B cell (primary cell): ENCODE measurements at regions not wholly inside any gene's neighbourhood (a gene's known extent, or its start where the extent isn't known, plus 50 kb on each side); places are given as distances from the start of the nearest gene placed in this dataset.

Source experiments
- ATAC-seq: fragments of 200-7000 bp; cut with Tn5 transposase; one replicate; pipeline ENCODE4 v1.10.0; 2021; ENCODE audit warnings: low read depth, mild to moderate bottlenecking, moderate number of reproducible peaks, moderate library complexity
- CTCF ChIA-PET: fragments of 350-600 bp; sonication (Branson Sonifier 250); formaldehyde crosslinking; loops from one replicate; lab custom pipeline; 2021; ENCODE audit warnings: antibody characterized with exemption, inconsistent platforms; lab: Charles Lee
- POLR2A ChIA-PET: fragments of 350-600 bp; sonication (Branson Sonifier 250); formaldehyde crosslinking; loops from one replicate; lab custom pipeline; 2021; ENCODE audit warnings: antibody characterized with exemption; lab: Charles Lee
- DNase-seq: peaks from one replicate; pipeline ENCODE4 v3.0.0; 2013
- H2AFZ ChIP-seq: 2 replicates; pipeline ENCODE4 v1.6.1; 2012; ENCODE audit warnings: mild to moderate bottlenecking, low read depth, low read length; ENCODE audit not compliant: insufficient read depth, poor library complexity, severe bottlenecking
- H3K27ac ChIP-seq, 2 donors: 1 replicate in 1 of 2; 2 replicates in 1 of 2; pipeline ENCODE4 v1.5.1; 2012 to 2013; ENCODE audit warnings: low read length in 2 of 2, mild to moderate bottlenecking in 2 of 2, moderate library complexity in 1 of 2
- H3K27me3 ChIP-seq, 4 experiments: fragments of 200-600 bp in 1 of 4; sonication (generic) in 1 of 4; replicated peaks in 1 of 4; 1 replicate in 2 of 4; 2 replicates in 2 of 4; pipeline versions ENCODE4 v1.6.1 to v1.7.0; 2013 to 2016; ENCODE audit warnings: low read length in 3 of 4, mild to moderate bottlenecking in 2 of 4, mixed read lengths in 1 of 4, moderate library complexity in 1 of 4; ENCODE audit not compliant: insufficient read depth in 4 of 4, control insufficient read depth in 3 of 4; ENCODE audit errors: control extremely low read depth in 1 of 4
- H3K36me3 ChIP-seq, 2 experiments: replicated peaks in 1 of 2; 1 replicate in 1 of 2; 2 replicates in 1 of 2; pipeline versions ENCODE4 v1.6.1 to v1.7.1; 2013; ENCODE audit warnings: low read length in 1 of 2; ENCODE audit not compliant: insufficient read depth in 2 of 2, control insufficient read depth in 1 of 2; ENCODE audit errors: control extremely low read depth in 1 of 2, extremely low read depth in 1 of 2
- H3K4me1 ChIP-seq, 2 donors: fragments of 200-600 bp in 1 of 2; sonication (generic) in 1 of 2; 1 replicate in 1 of 2; 2 replicates in 1 of 2; pipeline versions ENCODE4 v1.5.1 to v1.6.1; 2013 to 2017; ENCODE audit warnings: low read length in 2 of 2; ENCODE audit not compliant: control insufficient read depth in 2 of 2, insufficient read depth in 2 of 2
- H3K4me2 ChIP-seq: replicated peaks from 2 replicates; pipeline ENCODE3; 2012; ENCODE audit warnings: mild to moderate bottlenecking, low read depth, low read length; ENCODE audit not compliant: poor library complexity, severe bottlenecking
- H3K4me3 ChIP-seq, 5 experiments: fragments of 200-600 bp in 1 of 5; sonication (generic) in 1 of 5; 1 replicate in 3 of 5; 2 replicates in 2 of 5; pipeline versions ENCODE4 v1.5.1 to v1.7.0; 2011 to 2016; ENCODE audit warnings: low read length in 4 of 5, mild to moderate bottlenecking in 4 of 5, low read depth in 2 of 5, control low read depth in 1 of 5, moderate library complexity in 1 of 5; ENCODE audit not compliant: insufficient read depth in 1 of 5; ENCODE audit errors: control extremely low read depth in 1 of 5, extremely low read depth in 1 of 5
- H3K79me2 ChIP-seq: fragments of 200-600 bp; sonication (generic); one replicate; pipeline ENCODE4 v1.6.0; 2016; ENCODE audit warnings: low read length; ENCODE audit not compliant: control insufficient read depth, insufficient read depth
- H3K9ac ChIP-seq: fragments of 200-600 bp; sonication (generic); 2 replicates; pipeline ENCODE4 v1.6.1; 2017; ENCODE audit warnings: mild to moderate bottlenecking, low read length, moderate library complexity
- H3K9me3 ChIP-seq, 3 donors: one replicate each; pipeline versions ENCODE4 v1.6.1 to v1.7.1; 2013; ENCODE audit warnings: low read length in 2 of 3; ENCODE audit not compliant: control insufficient read depth in 2 of 3, insufficient read depth in 1 of 3; ENCODE audit errors: control extremely low read depth in 1 of 3
- H4K20me1 ChIP-seq: 2 replicates; pipeline ENCODE4 v1.6.0; 2012; ENCODE audit warnings: mild to moderate bottlenecking, low read length; ENCODE audit not compliant: insufficient read depth, control insufficient read depth, poor library complexity, severe bottlenecking
- H3K27ac Mint-ChIP-seq: one replicate; pipeline ENCODE4 v1.8.0; 2021; ENCODE audit warnings: mixed read lengths
- H3K27me3 Mint-ChIP-seq: one replicate; pipeline ENCODE4 v1.8.0; 2021; ENCODE audit warnings: mixed read lengths
- H3K4me1 Mint-ChIP-seq: one replicate; pipeline ENCODE4 v1.8.0; 2021; ENCODE audit warnings: mixed read lengths
- H3K4me3 Mint-ChIP-seq: one replicate; pipeline ENCODE4 v1.8.0; 2021; ENCODE audit warnings: mixed read lengths
- H3K9me3 Mint-ChIP-seq: one replicate; pipeline ENCODE4 v1.8.0; 2022; ENCODE audit warnings: mixed read lengths; ENCODE audit not compliant: insufficient read depth
- EZH2 ChIP-seq: IDR thresholded peaks from 2 replicates; pipeline ENCODE4 v1.6.1; 2012; ENCODE audit warnings: borderline replicate concordance, low read depth, mild to moderate bottlenecking, moderate library complexity, low read length; ENCODE audit not compliant: insufficient read depth, poor library complexity, severe bottlenecking
- WGBS: methylation state at CpG from one replicate; pipeline ENCODE4 v1.1.5; 2013; ENCODE audit warnings: missing lambda C conversion rate; ENCODE audit not compliant: insufficient coverage; 5-methylcytosine and 5-hydroxymethylcytosine counted together
- intact Hi-C: fragments of 100-400 bp; cut with micrococcal nuclease; formaldehyde crosslinking; loops from one replicate; pipeline ENCODE4 v1.10.0; 2022
- TF ChIP-seq, protein P1 (sequence below): fragments of 200-600 bp; IDR thresholded peaks from one replicate; pipeline ENCODE4 v1.8.0; 2022; ENCODE audit warnings: antibody characterized with exemption, mild to moderate bottlenecking

DNA sequence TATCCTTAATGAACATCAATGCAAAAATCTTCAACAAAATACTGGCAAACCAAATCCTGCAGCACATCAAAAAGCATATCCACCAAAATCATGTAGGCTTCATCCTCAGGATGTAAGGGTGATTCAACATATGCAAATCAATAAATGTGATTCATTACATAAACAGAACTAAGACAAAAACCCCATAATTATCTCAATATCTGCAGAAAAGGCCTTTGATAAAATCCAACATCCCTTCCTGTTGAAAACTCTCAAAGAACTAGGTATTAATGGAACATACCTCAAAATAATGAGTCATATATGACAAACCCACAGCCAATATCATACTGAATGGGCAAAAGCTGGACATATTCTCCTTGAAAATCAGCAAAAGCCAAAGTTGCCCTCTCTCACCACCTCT lies 54.6 kb upstream of the DEPDC1 start:
- no peak overlapping the region for H3K27ac Mint-ChIP-seq
- no peaks in the 10 kb centered on the region for H3K4me1 Mint-ChIP-seq
- no peaks in the 10 kb centered on the region for H3K27me3 ChIP-seq
- ChIA-PET CTCF (no interaction called here), POLR2A (no interaction called here)
- H3K9me3 Mint-ChIP-seq: peaks cover 8% of the 10 kb centered on the region
- no peak overlapping the region for H2AFZ ChIP-seq
- H3K4me3 ChIP-seq: no peak overlapping the region
- TF ChIP-seq, protein P1, sequence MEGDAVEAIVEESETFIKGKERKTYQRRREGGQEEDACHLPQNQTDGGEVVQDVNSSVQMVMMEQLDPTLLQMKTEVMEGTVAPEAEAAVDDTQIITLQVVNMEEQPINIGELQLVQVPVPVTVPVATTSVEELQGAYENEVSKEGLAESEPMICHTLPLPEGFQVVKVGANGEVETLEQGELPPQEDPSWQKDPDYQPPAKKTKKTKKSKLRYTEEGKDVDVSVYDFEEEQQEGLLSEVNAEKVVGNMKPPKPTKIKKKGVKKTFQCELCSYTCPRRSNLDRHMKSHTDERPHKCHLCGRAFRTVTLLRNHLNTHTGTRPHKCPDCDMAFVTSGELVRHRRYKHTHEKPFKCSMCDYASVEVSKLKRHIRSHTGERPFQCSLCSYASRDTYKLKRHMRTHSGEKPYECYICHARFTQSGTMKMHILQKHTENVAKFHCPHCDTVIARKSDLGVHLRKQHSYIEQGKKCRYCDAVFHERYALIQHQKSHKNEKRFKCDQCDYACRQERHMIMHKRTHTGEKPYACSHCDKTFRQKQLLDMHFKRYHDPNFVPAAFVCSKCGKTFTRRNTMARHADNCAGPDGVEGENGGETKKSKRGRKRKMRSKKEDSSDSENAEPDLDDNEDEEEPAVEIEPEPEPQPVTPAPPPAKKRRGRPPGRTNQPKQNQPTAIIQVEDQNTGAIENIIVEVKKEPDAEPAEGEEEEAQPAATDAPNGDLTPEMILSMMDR: no peak
- no peak for TF ChIP-seq EZH2
- no peaks in the 10 kb centered on the region for H3K4me1 ChIP-seq
- H3K9me3 ChIP-seq: peaks cover 0 to 20% (median 0%) of the 10 kb centered on the region in 3 donors
- H3K4me3 Mint-ChIP-seq: no peak overlapping the region
- no peak overlapping the region for H3K9ac ChIP-seq
- H3K36me3 ChIP-seq: no peaks in the 10 kb centered on the region
- H3K27me3 Mint-ChIP-seq: peaks cover 5% of the 10 kb centered on the region
- H3K79me2 ChIP-seq: no peaks in the 10 kb centered on the region
- H4K20me1 ChIP-seq: no peaks in the 10 kb centered on the region
- intact Hi-C loops: no loop called here
- ATAC-seq (no peak), DNase-seq (no peak)
- no peak overlapping the region for H3K4me2 ChIP-seq
- H3K27ac ChIP-seq: no peak overlapping the region

DNA sequence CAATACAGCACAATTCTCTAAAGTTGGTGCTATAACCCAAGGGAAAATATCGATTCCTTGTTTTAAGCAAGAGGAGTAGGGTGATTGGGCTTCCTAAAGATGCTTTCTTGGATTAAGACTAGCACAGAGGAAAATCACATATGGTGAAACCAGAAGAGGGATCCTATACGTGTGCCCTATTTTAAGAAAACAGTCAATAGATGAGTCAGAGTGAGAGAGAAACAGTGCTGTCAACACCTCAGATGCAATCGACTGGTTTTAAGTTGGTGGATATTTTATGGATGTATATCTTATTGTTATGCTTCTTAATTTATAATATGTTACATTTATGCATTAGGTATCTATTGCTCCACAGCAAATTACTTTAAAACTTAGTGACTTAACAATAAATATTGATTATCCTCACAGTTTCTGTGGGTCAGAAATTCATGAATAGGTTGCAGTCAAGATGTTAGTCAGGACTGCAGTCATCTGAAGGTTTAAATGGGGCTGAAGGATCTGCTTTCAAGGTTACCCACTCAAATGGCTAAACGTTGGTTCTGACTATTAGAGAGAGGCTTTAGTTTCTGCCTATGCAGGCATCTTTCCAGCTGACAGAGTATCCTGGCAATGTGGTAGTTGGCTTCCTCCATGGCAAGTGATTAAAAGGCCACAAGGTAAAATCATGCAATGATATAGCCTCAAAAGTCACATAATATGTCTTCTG lies 61.6 kb upstream of the DEPDC1 start:
- no peaks in the 10 kb centered on the region for H4K20me1 ChIP-seq
- ChIA-PET POLR2A (no interaction called here), CTCF (no interaction called here)
- DNase-seq: no peak
- H3K27ac Mint-ChIP-seq: no peak overlapping the region
- H3K27me3 ChIP-seq: no peaks in the 10 kb centered on the region
- H3K9me3 ChIP-seq: peaks cover 0 to 6% (median 0%) of the 10 kb centered on the region in 3 donors
- H3K79me2 ChIP-seq: no peaks in the 10 kb centered on the region
- TF ChIP-seq, protein P1: no peak
- TF ChIP-seq EZH2: no peak
- no peak overlapping the region for H3K4me3 Mint-ChIP-seq
- no peak overlapping the region for H3K27ac ChIP-seq
- no peak overlapping the region for H3K4me3 ChIP-seq
- no peak overlapping the region for H2AFZ ChIP-seq
- H3K36me3 ChIP-seq: no peaks in the 10 kb centered on the region
- H3K9me3 Mint-ChIP-seq: no peaks in the 10 kb centered on the region
- H3K9ac ChIP-seq: no peak overlapping the region
- no peaks in the 10 kb centered on the region for H3K4me1 Mint-ChIP-seq
- H3K4me2 ChIP-seq: no peak overlapping the region
- intact Hi-C loops: no loop called here
- 79% methylated on average over 2 of the region's 4 CpGs for WGBS
- no peaks in the 10 kb centered on the region for H3K27me3 Mint-ChIP-seq
- ATAC-seq: no peak
- no peaks in the 10 kb centered on the region for H3K4me1 ChIP-seq
